ENCODE measurements at regions not wholly inside any gene's neighbourhood (a gene's known extent, or its start where the extent isn't known, plus 50 kb on each side); places are given as distances from the start of the nearest gene placed in this dataset.

- no peak for DNase-seq (ENCODE audit: low read depth)
These were observed 697.2 kb downstream of the ETS1 start for GRCh38 chr11:127890030-127890615.

DNA sequence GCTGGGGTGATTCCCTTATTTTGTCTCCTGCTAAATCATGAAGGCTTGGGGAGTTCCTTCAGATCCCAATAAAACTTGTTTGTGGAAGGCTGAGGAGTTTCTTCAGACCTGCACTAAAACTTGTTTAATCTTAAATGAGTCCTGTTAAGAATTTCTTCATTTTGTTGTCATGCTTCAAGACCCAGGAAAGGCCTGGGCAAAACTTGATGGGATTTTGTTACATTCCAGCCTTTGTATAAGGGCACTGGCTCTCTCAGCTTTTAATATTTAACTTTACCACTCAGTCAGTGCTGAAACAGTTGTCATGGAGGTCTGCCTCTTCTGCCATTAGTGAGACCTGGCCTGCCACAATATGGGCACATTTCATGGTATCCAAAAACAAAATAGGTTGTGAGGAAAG lies 699.0 kb downstream of the ETS1 start:
- no peak for DNase-seq (ENCODE audit: low read depth)

GRCh38 chr11:127875131-127875530 lies 712.2 kb downstream of the ETS1 start:
- no peak for DNase-seq (ENCODE audit: low read depth)

DNA sequence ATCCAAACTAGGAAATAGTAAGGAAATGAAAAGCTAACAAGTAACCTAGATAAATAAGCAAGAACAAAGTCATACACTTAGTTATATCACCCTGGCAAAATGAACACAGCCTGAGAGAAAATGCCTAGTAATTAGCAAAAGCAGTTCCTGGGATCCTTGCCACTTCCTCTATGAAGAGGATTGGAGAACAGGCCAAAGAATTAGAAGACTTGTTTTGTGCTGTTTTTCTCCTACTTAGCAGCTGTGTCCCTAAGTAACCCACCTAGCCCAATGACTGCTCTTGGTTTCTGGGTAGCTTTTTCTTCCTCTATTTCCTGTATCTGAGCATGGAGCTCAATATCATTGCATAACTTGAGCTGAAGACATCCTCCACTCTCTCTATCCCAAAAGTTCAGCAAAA lies 713.9 kb downstream of the ETS1 start:
- DNase-seq (ENCODE audit: low read depth): no peak

- no peak for DNase-seq (ENCODE audit: low read depth)
These were observed 721.2 kb downstream of the ETS1 start for GRCh38 chr11:127866109-127866508.

DNA sequence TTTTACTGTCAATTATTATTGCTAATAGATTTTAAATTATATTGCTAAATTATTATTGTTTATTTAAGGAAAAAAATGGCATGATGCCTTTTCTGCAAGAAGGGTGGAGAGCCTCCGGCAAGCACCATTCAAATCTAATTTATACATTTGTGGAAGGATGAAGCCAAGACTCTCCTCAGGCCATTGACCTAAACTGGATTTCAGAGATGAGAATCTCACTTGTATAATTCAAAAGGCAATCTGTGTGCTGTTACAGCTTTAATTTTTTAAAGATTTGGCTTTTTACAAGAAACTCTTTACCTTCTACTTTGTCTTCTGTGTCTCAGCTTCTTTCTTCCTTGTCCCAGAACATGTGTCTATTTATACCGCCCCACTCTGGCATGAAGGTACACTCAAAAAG lies 722.5 kb downstream of the ETS1 start:
- no peak for DNase-seq (ENCODE audit: low read depth)

DNA sequence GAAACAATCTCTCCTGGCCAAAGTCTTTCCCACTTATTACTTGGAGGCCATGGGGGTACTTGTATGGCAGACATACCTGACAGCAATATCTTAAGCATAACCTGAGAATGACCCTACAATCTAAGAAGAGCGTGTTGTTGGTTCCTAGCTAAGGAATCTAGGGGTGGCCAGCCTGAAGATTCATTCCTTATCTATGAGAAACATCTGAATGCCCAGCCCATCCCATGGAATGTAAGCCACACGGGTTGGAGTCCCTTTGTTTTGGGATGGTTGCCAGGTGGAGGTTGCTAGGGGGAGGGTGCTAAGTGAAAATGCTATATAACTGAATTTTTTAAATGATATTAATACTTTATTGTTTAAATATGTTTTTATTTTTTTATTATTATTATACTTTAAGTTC lies 725.0 kb downstream of the ETS1 start:
- DNase-seq (ENCODE audit: low read depth): peak; percentile 55

- peak; percentile 4 for DNase-seq (ENCODE audit: low read depth)
These were observed 727.4 kb downstream of the ETS1 start for GRCh38 chr11:127859941-127860354.

- DNase-seq (ENCODE audit: low read depth): no peak
These were observed 742.5 kb downstream of the ETS1 start for GRCh38 chr11:127844876-127845275.

DNA sequence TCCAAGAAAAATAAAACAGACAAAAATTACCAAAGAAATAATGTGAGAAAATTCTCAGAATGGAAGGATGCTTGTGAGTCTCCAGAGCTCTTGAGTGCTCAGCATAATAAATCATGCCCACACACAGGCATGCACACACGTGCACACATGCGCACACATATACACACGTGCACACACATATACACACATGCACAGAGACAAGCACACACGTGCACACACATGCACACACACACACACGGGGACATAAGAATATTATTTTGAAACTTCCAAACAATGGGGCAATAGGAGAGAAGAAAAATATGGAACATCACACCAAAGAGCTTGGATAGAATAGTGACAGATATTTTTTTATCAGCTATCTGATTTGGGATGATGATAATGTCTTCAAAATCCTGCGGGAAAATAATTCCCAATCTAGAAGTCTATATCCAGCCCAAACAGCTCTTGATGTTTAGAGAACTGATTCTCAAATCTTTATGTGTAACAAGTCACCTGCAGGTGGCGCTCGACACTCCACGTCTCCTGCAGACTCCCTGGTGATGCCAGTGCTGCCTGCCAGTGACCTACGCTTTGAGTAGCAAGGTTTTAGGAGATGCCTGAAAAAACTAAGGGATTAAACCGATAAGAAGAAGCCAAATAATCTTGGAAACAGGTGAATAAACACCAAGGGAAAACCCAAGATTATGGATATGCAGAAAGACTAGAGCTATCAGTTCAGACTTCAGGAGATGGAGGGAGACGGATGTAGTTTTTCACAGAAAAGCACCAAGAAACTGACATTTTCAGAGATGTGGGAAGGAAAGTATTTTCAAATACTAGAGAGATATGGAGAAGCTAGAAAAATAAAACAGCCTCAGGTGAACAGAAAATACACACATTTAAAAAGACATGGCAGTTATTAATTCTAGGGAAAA lies 743.6 kb downstream of the ETS1 start:
- DNase-seq (ENCODE audit: low read depth): peak; percentile 50

- DNase-seq (ENCODE audit: low read depth): no peak
These were observed 762.2 kb downstream of the ETS1 start for GRCh38 chr11:127825183-127825582.

DNA sequence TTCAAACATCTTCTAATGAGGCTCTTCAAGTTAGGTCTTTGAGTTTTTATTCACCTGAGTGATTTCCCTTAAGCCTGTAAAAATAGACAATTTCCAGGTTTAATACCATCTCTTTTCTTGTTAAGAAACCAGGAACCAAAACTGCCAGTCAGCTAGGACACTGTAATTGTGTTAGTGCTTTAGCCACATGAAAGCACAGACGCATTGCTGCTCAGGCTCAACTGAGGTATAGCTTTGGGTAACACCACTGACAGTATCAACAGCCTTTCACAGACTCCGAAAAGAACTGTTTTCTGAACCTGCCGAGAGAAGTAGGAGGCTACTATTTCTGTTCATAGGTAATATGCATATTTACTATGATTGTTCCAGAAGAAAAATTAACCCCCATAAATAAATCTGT lies 768.7 kb downstream of the ETS1 start:
- no peak for DNase-seq (ENCODE audit: low read depth)

GRCh38 chr11:127816962-127817361 lies 770.4 kb downstream of the ETS1 start:
- peak; percentile 26 for DNase-seq (ENCODE audit: low read depth)

- no peak for DNase-seq (ENCODE audit: low read depth)
These were observed 772.0 kb downstream of the ETS1 start for GRCh38 chr11:127815331-127815730.

DNA sequence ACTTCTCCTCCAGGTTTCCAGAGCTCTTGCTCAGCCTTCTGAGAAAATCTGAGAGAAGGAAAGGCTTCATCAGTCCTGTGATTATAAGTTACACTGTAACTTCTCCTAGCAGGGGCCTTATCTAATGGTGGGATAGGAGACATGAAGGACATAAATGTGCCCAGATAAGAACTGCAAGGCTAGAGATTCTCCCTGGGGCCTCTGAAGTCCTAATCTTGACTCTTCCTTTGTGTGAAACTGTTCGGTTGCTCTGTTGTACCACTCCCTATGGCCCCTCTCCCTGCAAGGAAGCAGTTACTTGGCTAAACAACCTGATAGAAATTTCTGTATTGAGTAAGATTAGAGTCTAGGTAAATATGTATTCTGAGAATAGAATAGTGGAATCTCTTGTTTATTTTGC lies 780.9 kb downstream of the ETS1 start:
- no peak for DNase-seq (ENCODE audit: low read depth)

DNA sequence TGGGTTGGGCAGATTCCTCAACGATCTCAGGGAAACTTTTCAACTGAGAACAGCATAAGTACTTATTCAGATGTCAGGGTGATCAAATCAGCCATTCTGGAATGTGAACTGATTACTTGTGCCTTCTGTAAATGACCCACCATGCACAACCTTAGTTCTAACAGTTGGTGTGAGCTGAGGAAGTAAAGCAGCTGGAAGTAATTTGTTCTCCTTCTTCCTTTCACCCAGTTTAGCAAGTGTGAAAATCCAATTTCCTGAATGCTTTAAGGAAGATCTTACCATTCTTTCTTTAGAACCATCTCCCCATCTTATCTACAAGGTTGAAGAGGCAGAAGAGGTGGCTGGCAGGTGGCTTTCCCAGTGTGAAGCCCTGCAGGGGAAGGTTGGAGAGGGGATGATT lies 781.6 kb downstream of the ETS1 start:
- DNase-seq (ENCODE audit: low read depth): no peak

DNA sequence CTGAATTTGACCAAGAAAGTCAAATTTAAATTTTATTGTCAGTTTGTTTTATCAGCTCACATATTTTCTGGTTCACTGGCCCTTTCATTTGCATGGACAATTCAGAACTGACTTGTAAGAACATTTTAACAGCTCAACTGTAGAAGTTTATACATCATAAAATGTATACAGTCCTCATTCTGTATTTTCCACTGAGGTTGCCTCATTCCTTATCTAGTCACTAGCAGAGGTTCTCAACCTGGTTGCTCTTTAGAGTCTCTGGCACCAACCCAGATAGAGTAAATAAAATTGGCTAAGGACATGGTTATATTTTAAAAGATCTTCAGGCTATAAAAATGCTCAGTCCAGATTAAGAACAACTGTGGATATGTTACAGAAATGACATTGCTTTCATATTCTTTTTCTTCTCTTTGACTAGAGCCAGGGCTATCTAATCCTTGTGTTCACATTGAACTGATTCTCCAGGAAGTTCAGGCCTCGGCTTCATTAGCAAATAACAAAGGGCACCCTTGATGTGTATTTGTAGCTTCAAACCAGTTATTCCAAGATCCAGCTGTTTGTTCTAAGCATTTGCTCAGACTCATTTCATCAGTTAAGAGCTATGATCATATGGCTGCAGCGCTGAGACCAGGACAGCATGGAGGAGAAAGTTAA lies 782.5 kb downstream of the ETS1 start:
- DNase-seq (ENCODE audit: low read depth): no peak

DNA sequence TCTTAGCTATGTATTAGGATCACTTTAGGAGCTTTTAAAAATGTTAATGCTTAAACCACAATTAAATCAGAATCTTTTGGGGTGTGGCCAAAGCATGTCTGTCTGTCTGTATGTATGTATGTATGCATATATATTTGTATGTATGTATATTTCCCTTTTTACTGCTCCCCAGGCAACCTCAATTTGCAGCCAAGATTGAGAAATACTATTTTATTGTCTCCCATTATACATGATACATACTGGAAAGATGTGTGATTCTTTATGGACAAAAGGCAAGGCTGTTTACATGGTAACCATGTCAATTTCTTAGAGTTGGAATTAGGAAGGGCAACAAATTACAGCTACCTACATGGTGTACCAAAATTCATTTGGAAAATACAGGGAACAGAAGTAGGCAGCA lies 783.6 kb downstream of the ETS1 start:
- DNase-seq (ENCODE audit: low read depth): no peak

GRCh38 chr11:127800989-127801688 lies 786.2 kb downstream of the ETS1 start:
- DNase-seq (ENCODE audit: low read depth): no peak

DNA sequence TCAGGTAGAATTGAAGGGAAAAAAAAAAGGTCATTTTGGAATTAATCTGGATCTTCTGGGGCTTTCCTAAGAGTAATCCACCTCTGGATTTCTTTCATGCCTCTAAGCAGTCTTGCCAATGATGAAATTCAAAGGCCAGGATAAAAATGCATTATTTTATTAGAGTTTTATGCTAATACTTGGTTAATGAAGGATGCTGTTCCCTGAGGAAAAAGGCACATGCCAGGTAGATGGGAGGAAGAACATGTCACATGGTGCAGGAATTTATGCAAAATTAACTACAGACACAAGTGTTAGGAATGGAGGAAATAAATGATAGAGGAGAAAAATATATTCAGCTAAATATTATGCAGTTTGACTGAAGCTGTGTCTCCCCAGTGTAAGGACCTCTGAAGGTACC lies 792.0 kb downstream of the ETS1 start:
- DNase-seq (ENCODE audit: low read depth): no peak

GRCh38 chr11:127791844-127792243 lies 791.3 kb upstream of the KIRREL3 start:
- no peak for DNase-seq (ENCODE audit: low read depth)

DNA sequence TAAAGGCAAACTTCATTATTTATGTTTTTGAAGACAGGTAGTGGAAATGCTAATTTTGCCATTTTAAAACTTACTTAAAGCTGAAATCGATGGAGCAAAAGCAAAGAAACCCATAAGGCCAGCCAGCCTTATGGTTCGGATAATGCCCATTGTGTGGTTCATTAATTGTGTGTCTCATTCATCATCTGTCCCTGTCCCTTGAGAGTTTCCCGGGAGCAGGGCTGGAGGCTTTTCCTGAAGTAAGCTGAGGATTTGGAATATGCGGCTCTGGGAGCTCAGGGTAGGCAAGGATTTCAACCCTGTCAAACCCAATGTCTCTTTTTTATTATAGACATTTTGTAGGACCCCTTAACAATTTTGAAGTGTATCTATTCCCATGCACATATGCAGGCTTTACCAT lies 790.0 kb upstream of the KIRREL3 start:
- no peak for DNase-seq (ENCODE audit: low read depth)
